CD4-positive, alpha-beta T cell treated with Interleukin-12 subunit alpha and Interleukin-12 subunit beta, for 1 hour (primary cell): ENCODE measurements at regions not wholly inside any gene's neighbourhood (a gene's known extent, or its start where the extent isn't known, plus 50 kb on each side); places are given as distances from the start of the nearest gene placed in this dataset.

Experiments used
- DNase-seq: peaks from one replicate; pipeline ENCODE4 v3.0.0-alpha.2; 2020

DNA sequence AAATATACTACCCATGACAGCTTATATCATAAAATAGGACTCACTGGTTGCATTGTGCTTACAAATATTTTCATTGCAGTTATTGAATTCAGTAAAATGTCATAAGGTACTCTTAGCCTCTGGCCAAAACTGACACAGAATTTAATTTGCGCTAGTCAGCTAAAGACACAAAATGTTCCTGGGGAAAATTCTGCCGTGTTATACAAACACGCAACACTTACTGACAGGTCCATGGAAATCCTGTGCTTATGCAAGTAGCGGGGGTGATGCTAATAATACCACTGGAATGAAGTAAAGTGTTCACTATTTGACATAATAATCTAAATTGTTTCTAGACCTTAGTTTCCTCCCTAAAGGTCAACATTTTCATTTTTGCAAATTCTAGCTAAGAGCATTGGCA is 354.4 kb upstream of the RSPO3 start:
- no peak for DNase-seq

DNA sequence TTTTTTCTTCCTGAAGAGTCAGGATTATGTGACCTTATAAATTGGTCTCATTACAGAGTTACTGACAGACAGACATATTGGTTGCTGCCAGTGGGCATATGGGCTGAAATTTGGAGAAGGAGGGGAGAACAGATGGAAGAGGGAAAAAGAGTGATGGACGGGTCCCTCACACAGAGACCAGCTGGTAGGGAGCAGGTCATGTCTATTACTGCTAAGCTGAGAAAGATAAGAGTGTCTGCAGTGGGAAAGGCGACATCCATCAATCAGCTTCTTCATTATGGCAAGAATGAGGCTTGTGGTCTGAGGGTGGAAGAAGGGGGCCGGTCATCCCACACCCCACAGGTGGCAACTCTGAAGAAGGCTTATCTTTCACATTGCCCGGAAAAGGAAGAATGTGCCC is 353.8 kb upstream of the RSPO3 start:
- no peak for DNase-seq

DNA sequence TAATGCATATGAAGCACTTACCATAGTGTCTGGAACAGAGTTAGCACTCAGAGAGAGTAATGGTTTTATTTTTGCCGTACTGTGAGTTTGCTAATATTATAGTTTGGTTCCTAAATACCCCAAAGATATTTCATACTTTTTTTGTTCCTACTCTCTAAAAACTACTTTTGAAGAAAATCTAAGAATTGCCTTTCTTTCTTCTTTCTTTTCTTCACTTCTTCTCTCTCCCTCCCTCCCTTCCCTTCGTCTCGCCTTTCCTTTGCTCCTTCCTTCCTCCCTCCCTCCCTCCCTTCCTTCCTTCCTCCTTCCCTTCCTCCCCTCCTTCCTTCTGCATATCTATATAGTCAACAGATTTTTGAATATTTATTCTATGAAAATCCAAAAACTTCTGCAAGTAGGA is 351.7 kb upstream of the RSPO3 start:
- DNase-seq, result no peak

DNA sequence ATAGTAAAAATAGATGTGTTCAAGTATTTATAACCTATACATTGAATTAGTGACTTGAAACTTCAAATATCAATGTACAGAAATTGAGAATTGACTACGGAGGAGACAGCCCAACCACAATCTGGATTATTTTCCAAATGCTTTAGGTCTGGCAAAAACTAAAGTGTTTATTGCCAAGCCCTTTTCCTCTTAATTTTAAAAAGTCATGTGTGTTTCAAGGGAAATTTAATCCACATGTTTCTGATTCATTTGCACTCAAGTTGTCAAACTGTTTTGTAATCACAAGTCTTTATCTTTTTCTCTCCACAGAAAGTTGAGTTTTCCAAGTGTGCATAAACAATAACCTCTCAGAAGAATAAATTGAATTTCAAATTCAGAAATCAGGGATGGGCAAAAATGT is 350.8 kb upstream of the RSPO3 start:
- DNase-seq, result no peak

DNA sequence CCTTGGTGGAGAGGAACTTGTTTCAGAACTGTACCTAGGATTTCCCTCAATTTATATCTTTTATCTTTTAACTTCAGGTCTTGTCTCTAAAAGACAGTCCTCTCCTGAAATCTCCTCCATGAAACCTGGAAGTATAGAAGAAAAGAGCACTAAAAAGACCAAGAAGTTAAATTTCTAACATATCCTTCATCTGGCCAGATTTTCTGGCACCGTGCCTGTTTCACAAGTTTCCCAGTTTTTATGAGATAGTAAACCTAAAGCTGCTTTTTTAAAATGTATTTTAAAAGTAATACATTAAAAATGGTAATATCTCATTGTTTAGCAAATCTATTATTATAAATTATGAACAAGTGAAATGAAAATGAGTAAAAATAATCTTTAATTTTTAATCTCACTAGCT is 348.3 kb upstream of the RSPO3 start:
- DNase-seq, result no peak

DNA sequence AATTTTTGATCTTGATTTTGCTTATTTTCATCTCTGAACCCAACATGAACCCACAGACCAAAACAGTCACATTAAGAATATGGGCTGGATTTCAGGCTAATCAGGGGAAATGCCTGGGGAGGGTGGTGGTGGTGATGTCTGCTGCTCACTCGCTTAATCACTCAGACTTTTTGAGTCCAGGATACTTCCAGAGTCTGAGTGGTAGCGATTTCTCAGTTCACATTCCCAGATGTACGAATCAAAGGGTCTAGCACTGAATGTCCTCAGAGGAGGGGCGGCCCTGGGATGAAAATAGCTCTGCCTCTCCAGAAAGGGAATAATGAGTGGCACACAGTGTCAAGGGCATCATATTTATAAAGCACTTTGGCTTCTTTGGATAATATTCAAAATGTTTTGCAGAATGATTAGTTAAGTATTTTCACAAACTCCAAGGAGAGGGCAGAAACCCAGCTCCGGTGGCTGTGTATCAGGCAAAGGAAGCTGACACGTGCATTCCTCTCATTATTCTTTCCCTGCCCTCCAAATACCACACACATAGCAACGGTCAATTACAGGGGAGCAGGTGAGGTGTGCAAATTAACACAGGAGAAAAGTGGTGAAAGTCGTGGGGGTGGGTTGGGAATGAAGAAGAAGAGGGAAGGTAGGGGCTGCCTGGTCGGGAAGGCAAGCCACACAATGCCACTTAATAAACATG is 345.2 kb upstream of the RSPO3 start:
- DNase-seq, result no peak

DNA sequence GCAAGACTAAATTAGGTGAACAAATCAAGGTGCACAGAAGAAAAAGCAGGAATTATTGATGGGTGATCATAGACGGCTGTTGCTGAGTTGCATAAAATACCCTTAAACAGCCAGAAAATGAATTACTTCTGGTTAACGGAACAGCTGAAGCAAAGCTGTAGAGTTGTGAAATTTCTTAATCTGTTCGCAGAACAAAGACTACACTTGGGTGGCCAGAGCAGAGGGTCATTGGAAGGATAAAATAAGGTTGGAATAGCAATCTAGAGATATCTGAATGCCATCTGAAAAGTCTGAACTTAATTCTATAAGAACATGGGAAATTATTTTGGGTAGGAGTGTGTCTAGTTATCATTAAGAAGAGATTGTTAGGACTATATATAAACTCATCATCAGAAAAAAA is 339.1 kb upstream of the RSPO3 start:
- DNase-seq, result no peak

DNA sequence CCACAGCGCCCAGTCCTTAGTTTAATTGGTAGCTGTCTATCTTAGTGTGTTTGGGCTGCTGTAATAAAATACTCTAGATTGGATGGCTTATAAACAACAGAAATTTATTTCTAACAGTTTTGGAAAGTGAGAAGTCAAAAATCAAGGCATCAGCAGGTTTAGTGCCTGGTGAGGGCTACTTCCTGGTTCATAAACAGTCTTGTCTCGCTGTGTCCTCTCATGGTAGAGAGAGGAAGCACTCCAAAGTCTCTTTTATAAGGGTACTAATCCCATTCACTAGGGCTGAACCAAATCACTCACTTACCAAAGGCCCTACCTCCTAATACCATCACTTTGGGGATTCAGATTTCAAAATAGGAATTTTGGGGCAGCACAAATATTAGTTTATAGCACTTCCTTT is 336.9 kb upstream of the RSPO3 start:
- DNase-seq, result no peak

DNA sequence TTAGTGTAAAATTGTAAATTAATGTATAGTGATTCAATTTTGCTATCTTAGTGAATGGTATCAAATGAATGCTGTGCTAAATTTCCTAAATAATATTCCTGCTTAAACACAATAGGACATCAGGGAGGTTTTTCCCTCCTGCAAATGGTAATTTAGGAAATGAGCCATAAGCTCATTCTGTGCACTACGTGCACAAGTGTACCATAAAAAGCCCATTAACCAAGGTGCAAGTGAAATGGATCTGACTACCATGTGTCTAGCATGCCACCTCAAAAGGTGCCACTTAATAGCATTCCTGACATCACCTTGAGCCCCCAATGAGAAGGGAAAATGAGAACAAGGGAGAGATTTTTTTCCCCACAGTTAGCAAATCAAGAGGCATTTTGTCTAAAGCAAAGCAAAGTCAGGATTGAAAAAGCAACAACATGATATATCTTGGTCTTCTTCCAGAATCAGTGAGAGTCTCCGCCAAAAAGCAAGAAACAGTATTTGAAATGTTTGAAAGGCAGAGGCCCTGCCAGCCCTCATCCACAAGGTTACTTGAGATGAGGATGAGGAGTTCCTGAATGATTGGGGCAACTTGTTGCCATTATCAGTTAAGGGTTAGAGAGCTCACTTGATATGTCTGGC is 334.2 kb upstream of the RSPO3 start:
- no peak for DNase-seq

DNA sequence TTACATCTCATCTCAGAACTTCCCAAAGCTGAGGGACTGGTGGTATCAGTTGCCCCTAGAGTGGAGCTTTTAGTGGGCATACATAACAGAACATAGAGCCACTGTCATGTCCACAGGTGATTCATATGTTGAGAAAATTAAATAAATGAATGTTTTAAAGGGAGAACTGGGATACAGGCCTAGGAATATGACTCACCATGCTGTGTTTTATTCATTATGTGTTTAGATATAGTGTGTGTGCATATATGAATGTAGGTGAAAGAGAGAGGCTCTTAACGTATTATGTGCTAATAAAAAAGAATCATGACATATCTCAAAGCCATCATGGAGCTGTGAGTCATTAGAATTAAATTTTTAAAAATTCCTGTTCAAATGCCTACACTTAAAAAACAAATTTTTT is 332.2 kb upstream of the RSPO3 start:
- DNase-seq, result no peak

DNA sequence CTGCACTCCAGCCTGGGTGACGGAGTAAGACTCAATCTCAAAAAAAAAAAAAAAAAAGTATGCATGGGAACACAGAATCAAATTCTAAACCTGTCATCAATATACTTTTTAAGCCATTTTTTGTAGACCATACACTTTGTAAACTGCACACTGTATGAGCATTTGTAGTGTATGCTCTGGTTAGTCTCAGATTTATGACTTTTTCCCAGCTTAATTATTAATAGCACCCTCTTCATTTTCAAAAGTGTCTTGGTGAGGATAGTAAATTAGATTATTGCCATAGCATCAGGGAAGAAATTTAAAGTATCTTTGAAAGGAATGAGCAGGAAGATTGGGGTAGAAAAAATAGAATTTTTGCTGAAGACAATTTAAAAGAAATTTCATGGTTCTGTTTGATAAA is 330.8 kb upstream of the RSPO3 start:
- DNase-seq, result no peak

DNA sequence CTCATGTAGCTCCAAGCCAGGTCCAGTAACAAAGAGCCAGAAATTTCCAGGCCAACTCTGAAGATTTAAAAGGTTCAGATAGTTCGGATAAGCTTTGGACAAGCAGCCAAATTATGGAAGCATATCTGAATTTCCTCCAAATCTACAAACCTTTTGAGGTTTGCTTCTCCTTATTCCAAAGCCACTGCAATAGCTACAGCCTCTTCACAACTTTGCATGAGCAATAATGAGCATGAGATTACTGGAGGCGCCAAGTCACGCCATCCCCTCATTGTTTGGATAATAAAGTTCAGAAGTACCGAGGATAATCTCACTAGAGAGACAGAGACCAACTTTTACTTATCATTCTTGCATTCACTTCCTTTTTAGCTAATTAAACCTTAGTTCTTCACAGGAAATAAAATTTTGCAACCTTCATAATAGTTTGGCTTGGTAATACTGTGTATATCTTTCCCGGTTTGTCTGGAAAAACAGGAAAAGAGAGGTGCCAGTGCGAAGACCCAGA is 329.6 kb upstream of the RSPO3 start:
- DNase-seq, result no peak

DNA sequence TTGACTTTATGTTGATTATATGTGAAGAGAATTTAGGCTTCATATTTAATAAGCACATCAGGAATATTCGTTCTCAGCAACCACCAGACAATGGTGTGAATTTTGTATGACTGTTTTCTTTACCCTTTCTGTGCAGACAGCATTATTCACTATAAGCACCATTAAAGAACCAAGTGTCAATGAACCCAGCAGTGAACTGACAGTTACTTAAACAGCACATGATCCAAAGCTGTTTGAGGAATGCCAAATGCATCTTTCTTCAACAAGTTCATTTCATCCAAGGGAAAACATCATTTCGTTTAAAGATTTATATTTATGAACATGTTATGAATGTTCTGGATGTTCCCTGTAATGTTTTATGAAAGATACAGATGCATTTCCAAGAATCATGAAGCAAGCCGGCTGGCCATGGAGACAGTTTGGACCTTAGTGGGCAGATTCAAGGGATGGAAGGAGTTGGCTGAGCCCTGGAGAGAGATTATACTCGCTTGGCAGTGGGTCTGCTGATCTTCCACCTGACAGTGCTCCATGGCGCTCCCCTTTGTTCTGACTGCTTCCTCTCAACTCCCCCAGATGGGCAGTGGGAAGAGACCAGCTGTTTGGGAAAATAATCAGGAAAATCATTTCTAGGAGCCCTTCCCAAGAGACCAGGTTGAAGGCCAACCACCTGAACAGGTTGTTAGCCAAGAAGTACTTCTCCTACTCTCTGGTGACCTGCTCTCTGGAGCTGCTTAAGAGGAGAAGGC is 326.0 kb upstream of the RSPO3 start:
- no peak for DNase-seq

DNA sequence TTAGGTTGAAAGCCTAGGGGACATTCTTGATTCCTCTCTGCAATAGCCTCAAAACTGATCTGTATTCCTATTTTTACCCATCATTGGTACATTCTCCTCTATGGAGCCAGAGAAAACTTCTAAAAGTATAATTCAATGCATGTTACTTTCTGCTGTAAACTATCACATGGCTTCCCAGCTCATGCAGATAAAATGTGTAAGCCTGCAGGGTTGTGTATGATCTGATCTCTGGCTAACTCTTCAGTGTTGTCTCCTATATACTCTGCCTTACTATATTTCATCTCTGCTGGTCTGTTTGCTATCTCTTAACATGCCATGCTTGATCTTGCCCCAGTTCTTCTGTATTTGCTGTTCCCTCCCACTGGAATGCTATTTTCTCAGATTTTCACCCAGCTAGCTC is 323.3 kb upstream of the RSPO3 start:
- no peak for DNase-seq

DNA sequence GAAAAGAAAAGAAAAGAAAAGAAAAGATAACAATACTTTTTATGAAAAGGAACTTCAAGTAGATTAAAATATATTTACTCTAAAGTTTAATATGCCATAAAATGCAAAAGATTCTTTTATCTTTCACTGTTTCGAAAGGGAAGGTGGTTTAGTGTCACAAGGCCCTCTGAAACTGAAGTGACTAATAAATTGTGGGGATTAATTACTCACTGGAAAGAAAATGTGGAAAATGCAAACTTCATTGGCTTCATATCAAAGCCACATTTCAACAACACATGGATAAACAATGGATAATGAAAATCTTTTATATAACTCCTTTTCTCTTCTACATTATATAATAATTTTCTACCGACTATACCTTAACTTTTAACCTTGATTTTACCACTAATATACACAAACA is 320.5 kb upstream of the RSPO3 start:
- DNase-seq, result no peak

DNA sequence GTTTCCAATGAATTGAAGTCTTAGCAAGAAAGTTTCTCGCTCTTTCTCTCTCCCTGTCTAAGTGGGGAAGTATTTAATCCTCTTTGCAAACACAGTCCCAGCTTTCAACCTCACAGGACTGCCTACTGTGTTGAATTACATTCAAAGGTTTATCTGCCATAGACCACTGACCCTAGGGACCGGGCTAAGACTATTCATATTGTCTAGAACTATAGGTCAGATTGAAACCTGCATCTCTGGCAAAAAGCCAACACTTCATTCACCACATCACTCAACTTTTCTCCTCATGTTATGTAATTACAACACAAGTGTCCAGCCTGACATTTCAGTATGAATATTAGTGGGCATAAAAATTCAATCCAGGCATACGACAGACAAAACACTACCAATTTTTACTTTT is 314.7 kb upstream of the RSPO3 start:
- DNase-seq, result no peak

DNA sequence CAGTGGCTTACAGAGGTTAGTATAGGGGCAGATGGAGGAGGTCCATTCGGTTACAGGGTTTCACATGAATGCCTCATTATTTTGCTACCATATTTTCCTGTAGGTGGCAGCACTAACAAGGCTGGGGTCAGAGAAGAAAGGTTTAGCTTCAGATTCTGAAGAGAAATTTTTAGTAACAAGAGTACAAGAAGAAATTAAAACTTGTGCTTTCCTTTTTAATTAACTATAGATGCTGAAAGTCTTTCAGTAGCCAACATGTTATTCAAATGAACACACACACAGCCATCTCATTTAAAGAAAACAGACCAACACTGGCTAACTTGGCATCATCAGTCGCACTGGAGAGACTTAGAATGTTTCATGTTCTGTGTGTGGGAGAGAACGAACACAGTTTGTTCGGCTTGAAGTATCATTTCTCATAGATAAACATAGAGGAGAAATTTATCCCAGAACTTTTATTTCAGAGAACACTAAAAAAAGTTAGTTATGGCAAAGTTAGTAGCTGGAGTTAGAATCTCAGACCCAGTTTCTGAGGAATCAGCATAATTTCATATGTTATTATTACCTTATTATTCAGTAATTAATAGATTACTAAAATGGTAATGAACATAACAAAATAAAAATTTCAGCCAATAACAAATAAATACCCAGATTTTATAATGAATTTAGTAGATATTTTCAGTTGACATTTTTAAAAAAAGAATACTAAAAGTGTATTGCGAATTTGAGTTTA is 314.0 kb upstream of the RSPO3 start:
- peak; percentile 6 for DNase-seq

DNA sequence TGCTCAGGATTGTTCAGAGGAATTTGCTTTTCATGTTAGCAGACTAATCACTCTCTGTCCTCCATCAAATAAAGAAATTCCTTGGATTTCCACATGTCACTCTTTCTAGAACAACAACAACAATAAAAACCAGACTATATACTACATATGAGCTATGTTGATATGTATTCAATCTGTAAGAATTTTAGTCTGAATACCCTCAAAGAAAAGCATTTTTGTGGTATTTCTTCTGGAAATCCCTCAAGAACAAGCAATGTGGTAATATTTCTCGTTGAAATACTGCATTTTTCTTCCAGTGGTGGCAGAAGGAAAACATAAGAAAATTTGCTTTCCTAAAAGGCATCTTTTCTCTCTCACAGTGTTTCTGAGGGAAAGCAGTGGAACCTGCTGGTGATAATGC is 312.6 kb upstream of the RSPO3 start:
- DNase-seq, result no peak

DNA sequence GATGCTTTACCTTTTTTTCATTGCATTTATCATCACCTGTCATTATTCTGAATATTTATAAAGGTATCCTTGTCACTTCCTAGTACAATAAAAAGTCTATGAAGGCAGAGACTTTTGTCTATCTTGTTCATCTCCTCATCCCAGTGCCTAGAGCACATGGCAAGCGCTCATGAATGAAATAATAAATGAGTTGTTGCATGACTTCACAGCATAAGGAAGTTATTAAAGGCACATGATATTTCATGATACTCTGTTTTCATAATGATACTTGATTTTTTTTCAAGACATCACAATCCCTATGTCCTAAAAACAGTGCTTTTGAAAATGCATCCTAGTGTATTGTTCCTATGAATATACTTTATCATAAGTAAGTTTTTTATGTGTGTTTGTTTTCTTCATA is 310.6 kb upstream of the RSPO3 start:
- no peak for DNase-seq

DNA sequence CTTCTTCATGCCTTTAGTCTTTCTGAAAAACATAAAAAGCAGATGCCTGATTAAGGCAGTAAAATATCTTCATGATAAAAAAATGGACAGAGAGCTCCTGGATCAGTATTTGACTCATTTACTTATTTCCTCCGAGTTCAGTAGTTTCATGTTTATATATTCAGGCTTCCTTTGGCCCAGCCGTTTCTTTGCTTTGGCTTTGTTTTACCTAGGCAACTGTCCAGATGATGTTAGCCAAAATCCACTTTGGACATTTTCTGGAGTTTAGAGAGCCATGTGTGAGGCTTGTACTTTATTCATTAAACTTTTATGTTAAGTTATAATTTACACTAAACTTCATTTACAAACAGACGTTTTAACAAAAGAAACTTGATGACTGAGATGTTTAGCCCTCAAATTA is 307.1 kb upstream of the RSPO3 start:
- DNase-seq, result no peak

DNA sequence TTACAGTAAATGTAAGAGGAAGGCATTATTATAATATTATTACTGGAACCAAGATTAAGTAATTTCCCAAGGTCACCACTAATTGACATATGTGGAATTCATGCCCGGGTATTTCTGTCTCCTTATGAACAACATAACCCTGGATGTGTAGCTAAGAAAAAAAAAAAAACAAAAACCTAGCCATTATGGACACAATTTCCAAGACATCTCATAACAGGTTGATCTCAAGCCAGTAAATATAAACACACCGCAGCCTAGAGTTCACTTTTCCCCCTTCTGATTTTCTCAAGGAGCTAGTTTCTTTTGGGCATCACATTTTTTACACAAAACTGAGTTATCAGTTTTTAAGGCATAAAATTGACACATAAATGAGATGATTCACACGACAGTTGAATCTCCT is 306.5 kb upstream of the RSPO3 start:
- DNase-seq, result no peak

DNA sequence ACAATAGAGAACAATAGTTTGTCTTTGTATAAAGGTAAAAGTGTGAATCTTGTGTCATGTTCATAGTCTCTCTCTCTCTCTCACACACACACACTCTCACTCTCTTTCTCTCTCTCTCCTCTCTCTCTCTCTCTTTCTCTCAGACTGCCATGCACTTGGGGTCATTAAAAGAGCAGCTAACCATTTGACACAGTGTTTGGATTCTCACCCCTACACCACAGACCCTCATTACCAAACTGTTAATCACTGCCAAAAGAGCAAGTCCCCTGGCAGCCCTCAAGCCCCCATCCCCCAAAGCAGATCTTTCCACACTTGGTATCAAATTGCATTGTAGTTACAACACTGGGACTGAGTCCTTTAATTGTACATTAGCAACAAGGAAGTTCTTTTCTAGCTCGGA is 305.8 kb upstream of the RSPO3 start:
- no peak for DNase-seq

DNA sequence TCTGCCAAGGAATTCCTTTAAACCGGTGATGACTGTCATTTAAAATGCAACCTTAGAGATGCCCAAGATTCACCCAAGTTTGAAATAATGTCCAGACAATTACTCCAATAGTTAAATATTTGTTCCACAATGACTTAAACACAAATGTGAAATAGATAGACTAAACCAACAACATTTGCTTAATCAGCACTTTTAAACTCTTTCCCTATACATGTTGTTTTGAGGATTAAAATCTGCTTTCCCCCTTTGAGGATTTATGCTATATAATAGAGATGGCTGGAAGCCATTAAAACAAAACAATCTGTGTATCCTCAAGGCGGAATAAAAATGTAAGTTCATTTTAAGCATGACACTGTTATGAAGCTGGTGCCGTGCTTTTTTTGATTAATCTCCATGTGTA is 297.8 kb upstream of the RSPO3 start:
- DNase-seq, result no peak

DNA sequence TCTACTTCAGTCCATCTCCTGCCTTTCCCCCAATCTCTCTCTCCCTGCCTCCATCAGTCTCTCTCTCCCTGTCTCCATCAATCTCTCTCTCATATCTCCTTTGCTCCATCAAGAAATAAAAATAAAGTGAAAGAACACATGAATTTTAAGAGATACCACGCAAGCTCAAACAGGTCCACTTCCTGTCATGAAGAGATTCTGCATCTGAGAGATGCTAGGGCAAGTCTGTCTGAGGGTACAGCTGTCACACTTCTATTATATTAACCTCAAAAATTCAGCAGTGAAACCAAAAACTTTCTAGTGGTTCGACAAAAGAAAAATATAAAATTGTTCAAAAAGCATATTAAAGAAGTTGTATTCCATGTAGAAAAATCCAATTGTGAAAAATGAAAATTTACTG is 296.8 kb upstream of the RSPO3 start:
- no peak for DNase-seq
